IMR-90 (cell line): ENCODE measurements at regions not wholly inside any gene's neighbourhood (a gene's known extent, or its start where the extent isn't known, plus 50 kb on each side); places are given as distances from the start of the nearest gene placed in this dataset.

Source experiments
- ATAC-seq: fragments of 200-7000 bp; cut with Tn5 transposase; 2 replicates; pipeline ENCODE4 v1.9.1; 2020; ENCODE audit warnings: low read depth, mild to moderate bottlenecking, moderate library complexity
- BruUV-seq: library from RNA; stranded (reverse); fragments of 400-500 nt; replicated peaks from 2 replicates; lab custom pipeline; 2021; lab: Mats Ljungman, UMichigan
- CTCF ChIA-PET: fragments of 300-600 bp; formaldehyde crosslinking; extraction: SDS; loops from one replicate; lab custom pipeline; 2021; ENCODE audit warnings: antibody characterized with exemption; lab: Yijun Ruan, JAX
- POLR2A ChIA-PET: fragments of 300-600 bp; sonication (Branson Sonifier 250); formaldehyde crosslinking; loops from one replicate; lab custom pipeline; 2022; ENCODE audit warnings: antibody characterized with exemption; ENCODE audit not compliant: unreplicated experiment; lab: Charles Lee
- DNase-seq: peaks from one replicate; pipeline ENCODE4 v3.0.0; 2013
- H2AFZ ChIP-seq: replicated peaks from 2 replicates; pipeline ENCODE3; 2013; ENCODE audit warnings: low read length, mild to moderate bottlenecking; ENCODE audit not compliant: poor library complexity
- H2AK5ac ChIP-seq: 2 replicates; pipeline ENCODE4 v1.6.1; 2013; ENCODE audit warnings: low read depth, low read length, inconsistent platforms
- H2AK9ac ChIP-seq: replicated peaks from 2 replicates; pipeline ENCODE3; 2013; ENCODE audit warnings: mild to moderate bottlenecking, low read depth, low read length, moderate library complexity; ENCODE audit not compliant: poor library complexity
- H2BK120ac ChIP-seq: 2 replicates; pipeline ENCODE4 v1.6.1; 2013; ENCODE audit warnings: low read depth, low read length, inconsistent platforms
- H2BK15ac ChIP-seq: 3 replicates; pipeline ENCODE4 v1.6.1; 2013; ENCODE audit warnings: low read depth, low read length, inconsistent platforms
- H2BK20ac ChIP-seq: 2 replicates; pipeline ENCODE4 v1.6.1; 2013; ENCODE audit warnings: low read depth, mild to moderate bottlenecking, inconsistent platforms, low read length, moderate library complexity
- H2BK5ac ChIP-seq: 2 replicates; pipeline ENCODE4 v1.6.1; 2013; ENCODE audit warnings: mild to moderate bottlenecking, low read depth, low read length, inconsistent platforms; ENCODE audit not compliant: poor library complexity, severe bottlenecking
- H3K14ac ChIP-seq: replicated peaks from 2 replicates; pipeline ENCODE4 v1.6.1; 2013; ENCODE audit warnings: low read depth, low read length, inconsistent platforms
- H3K18ac ChIP-seq: 2 replicates; pipeline ENCODE4 v1.6.1; 2013; ENCODE audit warnings: low read depth, low read length, control low read depth
- H3K23ac ChIP-seq: 2 replicates; pipeline ENCODE4 v1.6.1; 2013; ENCODE audit warnings: low read depth, low read length, inconsistent platforms
- H3K27ac ChIP-seq: 2 replicates; pipeline ENCODE4 v1.5.1; 2013; ENCODE audit warnings: mild to moderate bottlenecking, control low read depth, low read length; ENCODE audit not compliant: insufficient read depth
- H3K27me3 ChIP-seq: 2 replicates; pipeline ENCODE4 v1.6.1; 2013; ENCODE audit warnings: low read length; ENCODE audit not compliant: control insufficient read depth, insufficient read depth
- H3K36me3 ChIP-seq: 2 replicates; pipeline ENCODE4 v1.6.1; 2013; ENCODE audit warnings: low read length, mixed read lengths; ENCODE audit not compliant: control insufficient read depth, insufficient read depth
- H3K4ac ChIP-seq: 2 replicates; pipeline ENCODE4 v1.6.1; 2013; ENCODE audit warnings: low read depth, low read length, inconsistent platforms
- H3K4me1 ChIP-seq: 2 replicates; pipeline ENCODE4 v1.6.1; 2013; ENCODE audit warnings: low read length, mixed read lengths; ENCODE audit not compliant: control insufficient read depth, insufficient read depth
- H3K4me2 ChIP-seq: 2 replicates; pipeline ENCODE4 v1.6.1; 2013; ENCODE audit warnings: low read depth, mild to moderate bottlenecking, control low read depth, low read length, moderate library complexity
- H3K4me3 ChIP-seq: 2 replicates; pipeline ENCODE4 v1.5.1; 2013; ENCODE audit warnings: low read depth, mild to moderate bottlenecking, control low read depth, low read length, moderate library complexity; ENCODE audit not compliant: insufficient read depth
- H3K56ac ChIP-seq: 2 replicates; pipeline ENCODE4 v1.6.1; 2013; ENCODE audit warnings: low read length, inconsistent platforms; ENCODE audit not compliant: insufficient read depth; ENCODE audit errors: extremely low read depth
- H3K79me1 ChIP-seq, 2 experiments: 2 replicates each; pipeline ENCODE4 v1.6.1; 2013; ENCODE audit warnings: low read length in 2 of 2, inconsistent platforms in 1 of 2, low read depth in 1 of 2
- H3K9ac ChIP-seq: 2 replicates; pipeline ENCODE4 v1.6.1; 2013; ENCODE audit warnings: low read depth, low read length, control low read depth
- H3K9me1 ChIP-seq: 2 replicates; pipeline ENCODE4 v1.6.1; 2013; ENCODE audit warnings: low read length, inconsistent platforms; ENCODE audit not compliant: insufficient read depth
- H3K9me3 ChIP-seq: 2 replicates; pipeline ENCODE4 v1.6.1; 2013; ENCODE audit warnings: low read length; ENCODE audit not compliant: control insufficient read depth, insufficient read depth
- H4K20me1 ChIP-seq: 2 replicates; pipeline ENCODE4 v1.6.1; 2013; ENCODE audit warnings: low read length, inconsistent platforms; ENCODE audit not compliant: insufficient read depth
- H4K5ac ChIP-seq: 2 replicates; pipeline ENCODE4 v1.6.1; 2013; ENCODE audit warnings: mild to moderate bottlenecking, low read depth, low read length, control low read depth
- H4K8ac ChIP-seq, 2 experiments: 2 replicates each; pipeline ENCODE4 v1.6.1; 2013; ENCODE audit warnings: low read depth in 2 of 2, low read length in 2 of 2, control low read depth in 1 of 2, inconsistent platforms in 1 of 2
- H4K91ac ChIP-seq: 2 replicates; pipeline ENCODE4 v1.6.1; 2013; ENCODE audit warnings: low read depth, low read length, inconsistent platforms; ENCODE audit not compliant: insufficient read depth
- BHLHE40 ChIP-seq: fragments of 150-350 bp; IDR thresholded peaks from 2 replicates; pipeline ENCODE4 v1.6.1; 2016; ENCODE audit warnings: mild to moderate bottlenecking, low read depth, low read length
- CEBPB ChIP-seq: IDR thresholded peaks from 2 replicates; pipeline ENCODE4 v1.6.1; 2012; ENCODE audit warnings: low read depth, low read length, improper control_type of control experiment
- CHD1 ChIP-seq: IDR thresholded peaks from 2 replicates; pipeline ENCODE4 v1.6.1; 2012; ENCODE audit warnings: low read depth, low read length, improper control_type of control experiment
- FOS ChIP-seq: fragments of 150-350 bp; IDR thresholded peaks from 2 replicates; pipeline ENCODE4 v1.6.1; 2016; ENCODE audit warnings: low read depth, low read length
- MAFK ChIP-seq: IDR thresholded peaks from 2 replicates; pipeline ENCODE4 v1.6.1; 2012; ENCODE audit warnings: low read depth, low read length, improper control_type of control experiment
- MAZ ChIP-seq: IDR thresholded peaks from 2 replicates; pipeline ENCODE4 v1.6.1; 2012; ENCODE audit warnings: low read depth, mild to moderate bottlenecking, low read length, improper control_type of control experiment, moderate library complexity, borderline replicate concordance
- MXI1 ChIP-seq: IDR thresholded peaks from 2 replicates; pipeline ENCODE4 v1.6.1; 2012; ENCODE audit warnings: low read depth, mild to moderate bottlenecking, low read length, moderate library complexity, borderline replicate concordance
- NFE2L2 ChIP-seq: fragments of 150-350 bp; IDR thresholded peaks from 2 replicates; pipeline ENCODE4 v1.6.1; 2016; ENCODE audit warnings: low read depth, mild to moderate bottlenecking, low read length
- POLR2A ChIP-seq: IDR thresholded peaks from 2 replicates; pipeline ENCODE4 v1.6.1; 2012; ENCODE audit warnings: mild to moderate bottlenecking, low read depth, low read length
- RAD21 ChIP-seq: IDR thresholded peaks from 2 replicates; pipeline ENCODE4 v1.6.1; 2012; ENCODE audit warnings: low read length, improper control_type of control experiment
- RCOR1 ChIP-seq: IDR thresholded peaks from 2 replicates; pipeline ENCODE4 v1.6.1; 2012; ENCODE audit warnings: mild to moderate bottlenecking, low read length, improper control_type of control experiment; ENCODE audit not compliant: insufficient replicate concordance
- RFX5 ChIP-seq: IDR thresholded peaks from 2 replicates; pipeline ENCODE4 v1.8.0; 2012; ENCODE audit warnings: low read depth, mild to moderate bottlenecking, low read length, moderate library complexity
- SMC3 ChIP-seq: fragments of 150-350 bp; IDR thresholded peaks from 2 replicates; pipeline ENCODE4 v1.6.1; 2016; ENCODE audit warnings: low read depth, mild to moderate bottlenecking, antibody characterized with exemption, low read length, moderate library complexity
- WGBS, 2 experiments: methylation state at CpG; one replicate each; pipeline versions ENCODE4 v1.1.5 to v1.1.7; 2013; ENCODE audit warnings: missing lambda C conversion rate in 2 of 2; ENCODE audit not compliant: insufficient read length in 1 of 2; ENCODE audit errors: extremely low coverage in 2 of 2; 5-methylcytosine and 5-hydroxymethylcytosine counted together
- dilution Hi-C: fragments of 300-500 bp; cut with HindIII; formaldehyde crosslinking; loops from one replicate; pipeline ENCODE4 v1.14.3; 2018; ENCODE audit warnings: low sequenced_read_pairs; ENCODE audit not compliant: unreplicated experiment
- in situ Hi-C: fragments of 300-500 bp; cut with MboI; formaldehyde crosslinking; loops from 3 replicates; pipeline ENCODE4 v1.14.3; 2019; ENCODE audit warnings: low sequenced_read_pairs, inconsistent platforms, mixed read lengths
- intact Hi-C: fragments of 100-400 bp; cut with micrococcal nuclease; formaldehyde crosslinking; loops from 2 replicates; pipeline ENCODE4 v1.10.0; 2022
- TF ChIP-seq, protein P1 (sequence below): fragments of 150-350 bp; IDR thresholded peaks from 2 replicates; pipeline ENCODE4 v1.6.1; 2016; ENCODE audit warnings: low read depth, mild to moderate bottlenecking, low read length, moderate library complexity, borderline replicate concordance
- TF ChIP-seq, protein P2 (sequence below): conservative IDR thresholded peaks from 2 replicates; pipeline ENCODE4 v1.5.1; 2012; ENCODE audit warnings: mild to moderate bottlenecking, low read depth, low read length, improper control_type of control experiment
- TF ChIP-seq, protein P3 (sequence below): fragments of 150-350 bp; IDR thresholded peaks from 2 replicates; pipeline ENCODE4 v1.6.1; 2017; ENCODE audit warnings: mild to moderate bottlenecking, antibody characterized with exemption, low read length, low read depth

DNA sequence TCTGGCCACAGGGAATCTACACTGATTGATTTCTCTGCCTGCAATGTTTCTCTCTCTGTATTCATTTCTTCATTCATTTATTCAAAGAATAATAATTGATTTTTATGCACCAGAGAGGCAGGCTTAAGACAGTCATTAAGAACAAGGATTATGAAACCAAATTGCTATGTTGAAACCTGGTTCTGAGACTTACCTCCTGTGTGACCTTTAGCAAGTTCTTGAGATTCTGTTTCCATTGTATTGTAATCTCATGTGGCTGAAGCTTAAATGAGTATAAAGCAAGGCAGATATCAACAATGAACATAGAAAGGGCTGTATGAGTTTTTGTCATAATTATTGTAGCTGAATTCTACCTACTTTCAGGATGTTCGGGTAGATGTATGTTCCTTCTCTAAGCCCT is 129.6 kb upstream of the GRIA1 start:
- Histone ChIP-seq H2AK5ac (no peak overlapping the region), H3K4me1 (no peaks in the 10 kb centered on the region), H3K4me3 (no peak overlapping the region), H3K23ac (no peak overlapping the region), H3K4ac (no peak overlapping the region), H2AFZ (no peak overlapping the region), H3K27me3 (no peaks in the 10 kb centered on the region), H3K4me2 (no peak overlapping the region), H2BK5ac (no peak overlapping the region), H2BK20ac (no peak overlapping the region), H3K9me1 (no peaks in the 10 kb centered on the region), H2BK15ac (no peak overlapping the region), H3K18ac (no peak overlapping the region), H2BK120ac (no peak overlapping the region), H3K27ac (no peak overlapping the region), H2AK9ac (no peak overlapping the region), H3K14ac (no peak overlapping the region), H3K79me1 (no peaks in the 10 kb centered on the region), H4K5ac (no peak overlapping the region), H3K56ac (no peak overlapping the region), H4K91ac (no peak overlapping the region), H3K36me3 (no peaks in the 10 kb centered on the region), H3K9ac (no peak overlapping the region), H4K20me1 (no peaks in the 10 kb centered on the region), H3K9me3 (peaks cover 5% of the 10 kb centered on the region; the same call in 1 of the 2 replicates), H4K8ac (no peak overlapping the region)
- ChIA-PET CTCF (no interaction called here), POLR2A (no interaction called here)
- no TSS peak for BruUV-seq
- in situ Hi-C loops, result no loop called here
- TF ChIP-seq NFE2L2 (no peak), RFX5 (no peak), CEBPB (no peak), MXI1 (no peak), MAFK (no peak), SMC3 (no peak), POLR2A (no peak), MAZ (no peak), BHLHE40 (no peak), RCOR1 (no peak), RAD21 (no peak), FOS (no peak), CHD1 (no peak)
- TF ChIP-seq, protein P1, sequence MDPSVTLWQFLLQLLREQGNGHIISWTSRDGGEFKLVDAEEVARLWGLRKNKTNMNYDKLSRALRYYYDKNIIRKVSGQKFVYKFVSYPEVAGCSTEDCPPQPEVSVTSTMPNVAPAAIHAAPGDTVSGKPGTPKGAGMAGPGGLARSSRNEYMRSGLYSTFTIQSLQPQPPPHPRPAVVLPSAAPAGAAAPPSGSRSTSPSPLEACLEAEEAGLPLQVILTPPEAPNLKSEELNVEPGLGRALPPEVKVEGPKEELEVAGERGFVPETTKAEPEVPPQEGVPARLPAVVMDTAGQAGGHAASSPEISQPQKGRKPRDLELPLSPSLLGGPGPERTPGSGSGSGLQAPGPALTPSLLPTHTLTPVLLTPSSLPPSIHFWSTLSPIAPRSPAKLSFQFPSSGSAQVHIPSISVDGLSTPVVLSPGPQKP, result no peak
- TF ChIP-seq, protein P2, sequence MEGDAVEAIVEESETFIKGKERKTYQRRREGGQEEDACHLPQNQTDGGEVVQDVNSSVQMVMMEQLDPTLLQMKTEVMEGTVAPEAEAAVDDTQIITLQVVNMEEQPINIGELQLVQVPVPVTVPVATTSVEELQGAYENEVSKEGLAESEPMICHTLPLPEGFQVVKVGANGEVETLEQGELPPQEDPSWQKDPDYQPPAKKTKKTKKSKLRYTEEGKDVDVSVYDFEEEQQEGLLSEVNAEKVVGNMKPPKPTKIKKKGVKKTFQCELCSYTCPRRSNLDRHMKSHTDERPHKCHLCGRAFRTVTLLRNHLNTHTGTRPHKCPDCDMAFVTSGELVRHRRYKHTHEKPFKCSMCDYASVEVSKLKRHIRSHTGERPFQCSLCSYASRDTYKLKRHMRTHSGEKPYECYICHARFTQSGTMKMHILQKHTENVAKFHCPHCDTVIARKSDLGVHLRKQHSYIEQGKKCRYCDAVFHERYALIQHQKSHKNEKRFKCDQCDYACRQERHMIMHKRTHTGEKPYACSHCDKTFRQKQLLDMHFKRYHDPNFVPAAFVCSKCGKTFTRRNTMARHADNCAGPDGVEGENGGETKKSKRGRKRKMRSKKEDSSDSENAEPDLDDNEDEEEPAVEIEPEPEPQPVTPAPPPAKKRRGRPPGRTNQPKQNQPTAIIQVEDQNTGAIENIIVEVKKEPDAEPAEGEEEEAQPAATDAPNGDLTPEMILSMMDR, result no peak
- TF ChIP-seq, protein P3, sequence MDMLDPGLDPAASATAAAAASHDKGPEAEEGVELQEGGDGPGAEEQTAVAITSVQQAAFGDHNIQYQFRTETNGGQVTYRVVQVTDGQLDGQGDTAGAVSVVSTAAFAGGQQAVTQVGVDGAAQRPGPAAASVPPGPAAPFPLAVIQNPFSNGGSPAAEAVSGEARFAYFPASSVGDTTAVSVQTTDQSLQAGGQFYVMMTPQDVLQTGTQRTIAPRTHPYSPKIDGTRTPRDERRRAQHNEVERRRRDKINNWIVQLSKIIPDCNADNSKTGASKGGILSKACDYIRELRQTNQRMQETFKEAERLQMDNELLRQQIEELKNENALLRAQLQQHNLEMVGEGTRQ, result no peak
- no peak for ATAC-seq
- no peak for DNase-seq
- WGBS, 2 experiments, result no CpG with 5 or more reads among the region's 1 CpG
- dilution Hi-C loops, result no loop called here
- intact Hi-C loops, result no loop called here
